SKM-1 treated with dmso at 0.1 percent for 144 hours (cell line): ENCODE measurements at regions not wholly inside any gene's neighbourhood (a gene's known extent, or its start where the extent isn't known, plus 50 kb on each side); places are given as distances from the start of the nearest gene placed in this dataset.

Experiments
- DNase-seq: peaks from one replicate; lab custom pipeline; 2025; ENCODE audit not compliant: unreplicated experiment; lab: John Stamatoyannopoulos, UW

GRCh38 chr2:71878626-71879508, 268.8 kb downstream of the CYP26B1 start:
- no peak for DNase-seq

GRCh38 chr2:71877636-71878035, 270.0 kb downstream of the CYP26B1 start:
- DNase-seq, result no peak

- no peak for DNase-seq
These were observed 270.9 kb downstream of the CYP26B1 start for GRCh38 chr2:71876542-71877451.

GRCh38 chr2:71872466-71873051, 275.1 kb downstream of the CYP26B1 start:
- no peak for DNase-seq

- no peak for DNase-seq
These were observed 282.2 kb downstream of the CYP26B1 start for GRCh38 chr2:71865391-71865965.

- no peak for DNase-seq
These were observed 283.6 kb downstream of the CYP26B1 start for GRCh38 chr2:71864085-71864484.

GRCh38 chr2:71863396-71863795, 284.3 kb downstream of the CYP26B1 start:
- no peak for DNase-seq

- no peak for DNase-seq
These were observed 284.7 kb downstream of the CYP26B1 start for GRCh38 chr2:71862921-71863320.

GRCh38 chr2:71861186-71862160, 286.2 kb downstream of the CYP26B1 start:
- no peak for DNase-seq

- no peak for DNase-seq
These were observed 287.2 kb downstream of the CYP26B1 start for GRCh38 chr2:71860381-71860926.

GRCh38 chr2:71859211-71859847, 288.3 kb downstream of the CYP26B1 start:
- DNase-seq, result no peak

- no peak for DNase-seq
These were observed 289.6 kb downstream of the CYP26B1 start for GRCh38 chr2:71858071-71858470.

- DNase-seq, result no peak
These were observed 290.0 kb downstream of the CYP26B1 start for GRCh38 chr2:71857636-71858035.

- no peak for DNase-seq
These were observed 290.7 kb downstream of the CYP26B1 start for GRCh38 chr2:71856773-71857525.

- no peak for DNase-seq
These were observed 293.8 kb downstream of the CYP26B1 start for GRCh38 chr2:71853858-71854257.

- DNase-seq, result no peak
These were observed 295.4 kb downstream of the CYP26B1 start for GRCh38 chr2:71852141-71852711.

GRCh38 chr2:71851094-71851750, 296.4 kb downstream of the CYP26B1 start:
- DNase-seq, result no peak
